ENCODE measurements at regions not wholly inside any gene's neighbourhood (a gene's known extent, or its start where the extent isn't known, plus 50 kb on each side); places are given as distances from the start of the nearest gene placed in this dataset.

DNA sequence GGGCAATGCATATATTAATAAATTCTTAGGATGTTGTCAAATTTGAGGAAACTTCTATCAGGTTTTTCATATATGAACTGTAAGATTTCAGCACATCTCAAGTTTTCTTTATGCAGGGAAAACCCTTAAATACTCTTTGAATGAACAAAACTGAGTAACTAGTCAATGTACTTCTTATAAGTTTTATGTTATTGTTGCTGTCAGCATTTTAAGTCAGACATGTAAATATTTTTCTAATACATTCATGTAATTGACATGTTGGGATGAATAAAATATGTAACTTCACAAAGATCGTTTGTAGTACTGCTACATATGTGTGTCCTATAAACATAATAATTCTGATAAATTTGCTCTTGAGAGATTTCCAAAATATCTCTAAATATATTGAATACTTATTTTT is 109.6 kb downstream of the BMP4 start (continued):
- TF ChIP-seq, protein P1, sequence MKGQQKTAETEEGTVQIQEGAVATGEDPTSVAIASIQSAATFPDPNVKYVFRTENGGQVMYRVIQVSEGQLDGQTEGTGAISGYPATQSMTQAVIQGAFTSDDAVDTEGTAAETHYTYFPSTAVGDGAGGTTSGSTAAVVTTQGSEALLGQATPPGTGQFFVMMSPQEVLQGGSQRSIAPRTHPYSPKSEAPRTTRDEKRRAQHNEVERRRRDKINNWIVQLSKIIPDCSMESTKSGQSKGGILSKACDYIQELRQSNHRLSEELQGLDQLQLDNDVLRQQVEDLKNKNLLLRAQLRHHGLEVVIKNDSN (IDR thresholded peaks at IDR 0.05; ENCODE audit: borderline replicate concordance, low read depth): no peak
- no peak for TF ChIP-seq MEF2A (IDR thresholded peaks at IDR 0.05; ENCODE audit: borderline replicate concordance, low read depth)

DNA sequence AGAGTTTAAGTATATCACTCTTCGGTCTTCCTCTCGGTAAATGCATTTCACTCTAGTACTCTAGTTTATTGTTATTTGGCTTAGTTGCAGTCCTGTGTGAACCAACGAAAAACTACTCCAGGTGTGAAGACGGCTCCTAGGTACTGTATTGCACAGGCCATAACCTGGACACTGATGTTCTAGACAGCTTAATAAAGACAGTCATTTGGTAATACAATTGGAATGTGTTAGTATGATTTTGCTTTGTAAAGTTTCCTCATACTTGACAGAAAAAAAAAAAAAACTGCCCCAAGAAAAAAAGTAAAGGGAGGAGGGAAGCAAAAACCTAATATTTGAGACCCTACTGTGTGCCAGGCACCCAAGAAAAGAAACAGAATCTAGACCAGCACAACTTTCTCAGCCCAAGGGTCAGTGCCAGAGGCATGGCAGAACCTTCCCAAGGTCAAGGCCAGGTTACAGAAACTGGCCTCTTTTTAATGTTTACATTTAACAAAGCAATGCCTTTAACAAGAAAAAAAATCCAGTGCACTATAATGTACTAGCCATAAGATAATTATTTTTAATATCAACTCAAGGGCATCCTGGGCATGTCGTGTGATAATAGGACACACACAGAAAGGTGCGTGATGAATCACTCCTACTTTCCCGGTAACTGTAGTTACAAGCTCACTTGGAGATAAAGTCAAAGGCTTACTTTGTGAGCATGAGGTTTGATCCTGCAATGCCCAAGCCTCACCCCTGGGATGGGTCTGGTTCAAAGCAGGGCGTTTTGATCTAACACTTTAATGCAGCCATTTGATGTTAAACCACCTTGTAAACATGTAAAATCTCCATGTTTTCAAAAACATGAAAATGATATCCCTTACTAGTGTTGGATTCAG is 110.6 kb downstream of the BMP4 start:
- Histone ChIP-seq H3K79me2 (ENCODE audit: insufficient read depth) (no peaks in the 10 kb centered on the region), H3K4me1 (ENCODE audit: control insufficient read depth in 1 of 2, insufficient read depth in 2 of 2, low read depth in 1 of 2, low read length in 1 of 2) (no peaks in the 10 kb centered on the region), H3K4me3 (ENCODE audit: low read depth in 2 of 2, low read length in 1 of 2) (no peak overlapping the region), H3K27ac (ENCODE audit: low read depth in 2 of 2, low read length in 1 of 2) (no peak overlapping the region), H3K27me3 (ENCODE audit: insufficient read depth) (no peaks in the 10 kb centered on the region; the same call in 1 of the 2 replicates), H2AFZ (ENCODE audit: low read depth) (no peak overlapping the region), H3K4me2 (no peak overlapping the region), H3K9me3 (no peaks in the 10 kb centered on the region), H3F3A (replicated peaks; ENCODE audit: insufficient read depth) (no peaks in the 10 kb centered on the region), H3K36me3 (replicated peaks in 1 of 2; ENCODE audit: control insufficient read depth in 1 of 2, insufficient read depth in 2 of 2, low read length in 1 of 2) (no peaks in the 10 kb centered on the region), H3K9ac (no peak overlapping the region), H4K20me1 (ENCODE audit: insufficient read depth) (no peaks in the 10 kb centered on the region), H3K9me2 (no peaks in the 10 kb centered on the region)
- 6% methylated on average over 8 of the region's 8 CpGs for WGBS (ENCODE audit: low lambda C conversion rate)
- POLR2A ChIA-PET: no interaction called here
- TF ChIP-seq, protein P2, sequence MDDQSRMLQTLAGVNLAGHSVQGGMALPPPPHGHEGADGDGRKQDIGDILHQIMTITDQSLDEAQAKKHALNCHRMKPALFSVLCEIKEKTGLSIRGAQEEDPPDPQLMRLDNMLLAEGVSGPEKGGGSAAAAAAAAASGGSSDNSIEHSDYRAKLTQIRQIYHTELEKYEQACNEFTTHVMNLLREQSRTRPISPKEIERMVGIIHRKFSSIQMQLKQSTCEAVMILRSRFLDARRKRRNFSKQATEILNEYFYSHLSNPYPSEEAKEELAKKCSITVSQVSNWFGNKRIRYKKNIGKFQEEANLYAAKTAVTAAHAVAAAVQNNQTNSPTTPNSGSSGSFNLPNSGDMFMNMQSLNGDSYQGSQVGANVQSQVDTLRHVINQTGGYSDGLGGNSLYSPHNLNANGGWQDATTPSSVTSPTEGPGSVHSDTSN (IDR thresholded peaks at IDR 0.05): no peak
- TF ChIP-seq MEF2A (IDR thresholded peaks at IDR 0.05; ENCODE audit: borderline replicate concordance, low read depth) (no peak), MXI1 (IDR thresholded peaks at IDR 0.05; ENCODE audit: low read depth, low read length) (no peak), JUND (IDR thresholded peaks at IDR 0.05) (no peak), SIN3A (IDR thresholded peaks at IDR 0.05; ENCODE audit: borderline replicate concordance, low read depth, low read length) (no peak), FOXM1 (IDR thresholded peaks at IDR 0.05; ENCODE audit: low read depth) (no peak), NRF1 (IDR thresholded peaks at IDR 0.05; ENCODE audit: low read depth, low read length) (no peak), GATA2 (CRISPR knock-in tag; IDR thresholded peaks at IDR 0.05) (no peak)
- TF ChIP-seq, protein P3, sequence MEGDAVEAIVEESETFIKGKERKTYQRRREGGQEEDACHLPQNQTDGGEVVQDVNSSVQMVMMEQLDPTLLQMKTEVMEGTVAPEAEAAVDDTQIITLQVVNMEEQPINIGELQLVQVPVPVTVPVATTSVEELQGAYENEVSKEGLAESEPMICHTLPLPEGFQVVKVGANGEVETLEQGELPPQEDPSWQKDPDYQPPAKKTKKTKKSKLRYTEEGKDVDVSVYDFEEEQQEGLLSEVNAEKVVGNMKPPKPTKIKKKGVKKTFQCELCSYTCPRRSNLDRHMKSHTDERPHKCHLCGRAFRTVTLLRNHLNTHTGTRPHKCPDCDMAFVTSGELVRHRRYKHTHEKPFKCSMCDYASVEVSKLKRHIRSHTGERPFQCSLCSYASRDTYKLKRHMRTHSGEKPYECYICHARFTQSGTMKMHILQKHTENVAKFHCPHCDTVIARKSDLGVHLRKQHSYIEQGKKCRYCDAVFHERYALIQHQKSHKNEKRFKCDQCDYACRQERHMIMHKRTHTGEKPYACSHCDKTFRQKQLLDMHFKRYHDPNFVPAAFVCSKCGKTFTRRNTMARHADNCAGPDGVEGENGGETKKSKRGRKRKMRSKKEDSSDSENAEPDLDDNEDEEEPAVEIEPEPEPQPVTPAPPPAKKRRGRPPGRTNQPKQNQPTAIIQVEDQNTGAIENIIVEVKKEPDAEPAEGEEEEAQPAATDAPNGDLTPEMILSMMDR (IDR thresholded peaks at IDR 0.05): no peak
- TF ChIP-seq, protein P4, sequence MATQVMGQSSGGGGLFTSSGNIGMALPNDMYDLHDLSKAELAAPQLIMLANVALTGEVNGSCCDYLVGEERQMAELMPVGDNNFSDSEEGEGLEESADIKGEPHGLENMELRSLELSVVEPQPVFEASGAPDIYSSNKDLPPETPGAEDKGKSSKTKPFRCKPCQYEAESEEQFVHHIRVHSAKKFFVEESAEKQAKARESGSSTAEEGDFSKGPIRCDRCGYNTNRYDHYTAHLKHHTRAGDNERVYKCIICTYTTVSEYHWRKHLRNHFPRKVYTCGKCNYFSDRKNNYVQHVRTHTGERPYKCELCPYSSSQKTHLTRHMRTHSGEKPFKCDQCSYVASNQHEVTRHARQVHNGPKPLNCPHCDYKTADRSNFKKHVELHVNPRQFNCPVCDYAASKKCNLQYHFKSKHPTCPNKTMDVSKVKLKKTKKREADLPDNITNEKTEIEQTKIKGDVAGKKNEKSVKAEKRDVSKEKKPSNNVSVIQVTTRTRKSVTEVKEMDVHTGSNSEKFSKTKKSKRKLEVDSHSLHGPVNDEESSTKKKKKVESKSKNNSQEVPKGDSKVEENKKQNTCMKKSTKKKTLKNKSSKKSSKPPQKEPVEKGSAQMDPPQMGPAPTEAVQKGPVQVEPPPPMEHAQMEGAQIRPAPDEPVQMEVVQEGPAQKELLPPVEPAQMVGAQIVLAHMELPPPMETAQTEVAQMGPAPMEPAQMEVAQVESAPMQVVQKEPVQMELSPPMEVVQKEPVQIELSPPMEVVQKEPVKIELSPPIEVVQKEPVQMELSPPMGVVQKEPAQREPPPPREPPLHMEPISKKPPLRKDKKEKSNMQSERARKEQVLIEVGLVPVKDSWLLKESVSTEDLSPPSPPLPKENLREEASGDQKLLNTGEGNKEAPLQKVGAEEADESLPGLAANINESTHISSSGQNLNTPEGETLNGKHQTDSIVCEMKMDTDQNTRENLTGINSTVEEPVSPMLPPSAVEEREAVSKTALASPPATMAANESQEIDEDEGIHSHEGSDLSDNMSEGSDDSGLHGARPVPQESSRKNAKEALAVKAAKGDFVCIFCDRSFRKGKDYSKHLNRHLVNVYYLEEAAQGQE (IDR thresholded peaks at IDR 0.05; ENCODE audit: low read depth, low read length): no peak
- TF ChIP-seq, protein P1 (IDR thresholded peaks at IDR 0.05; ENCODE audit: borderline replicate concordance, low read depth): no peak
- CTCF ChIA-PET: no interaction called here
- DNase-seq: no peak
